OCI-LY3 (cell line): ENCODE measurements at regions not wholly inside any gene's neighbourhood (a gene's known extent, or its start where the extent isn't known, plus 50 kb on each side); places are given as distances from the start of the nearest gene placed in this dataset.

ENCODE experiments used
- H2AFZ ChIP-seq: fragments of 200-600, 300-600 bp; shearing (Covaris generic); 2 replicates; pipeline ENCODE4 v1.6.0; 2014; ENCODE audit warnings: antibody characterized with exemption, low read depth, low read length
- H3K27ac ChIP-seq: fragments of 200-600, 300-600 bp; sonication (generic); 2 replicates; pipeline ENCODE4 v1.5.1; 2014; ENCODE audit warnings: mild to moderate bottlenecking, low read length, moderate library complexity, mixed read lengths
- H3K27me3 ChIP-seq: fragments of 200-600, 300-600 bp; sonication (generic); 2 replicates; pipeline ENCODE4 v1.6.1; 2014; ENCODE audit warnings: low read depth, low read length, mixed read lengths
- H3K36me3 ChIP-seq: fragments of 200-600, 300-600 bp; sonication (generic); replicated peaks from 2 replicates; pipeline ENCODE3; 2014; ENCODE audit warnings: low read depth, low read length, mixed read lengths
- H3K4me1 ChIP-seq: fragments of 300-600, 200-600 bp; sonication (generic); 2 replicates; pipeline ENCODE4 v1.6.1; 2014; ENCODE audit warnings: low read length, mixed read lengths
- H3K4me2 ChIP-seq: fragments of 200-600, 300-600 bp; sonication (generic); 2 replicates; pipeline ENCODE4 v1.6.1; 2014; ENCODE audit warnings: low read length, mixed read lengths
- H3K4me3 ChIP-seq: fragments of 300-600, 200-600 bp; sonication (generic); 2 replicates; pipeline ENCODE4 v1.5.1; 2014; ENCODE audit warnings: antibody characterized with exemption, mild to moderate bottlenecking, low read length, moderate library complexity
- H3K79me2 ChIP-seq: fragments of 300-600, 200-600 bp; shearing (Covaris generic); 2 replicates; pipeline ENCODE4 v1.6.1; 2014; ENCODE audit warnings: mild to moderate bottlenecking, low read length, mixed read lengths
- H3K9ac ChIP-seq: fragments of 300-600, 200-600 bp; shearing (Covaris generic); 2 replicates; pipeline ENCODE4 v1.6.0; 2014; ENCODE audit warnings: mild to moderate bottlenecking, low read length, moderate library complexity
- H3K9me3 ChIP-seq: fragments of 200-600, 300-600 bp; shearing (Covaris generic); 2 replicates; pipeline ENCODE4 v1.6.1; 2014; ENCODE audit warnings: low read length, mixed read lengths; ENCODE audit not compliant: insufficient read depth
- H4K20me1 ChIP-seq: fragments of 200-600, 300-600 bp; sonication (generic); 2 replicates; pipeline ENCODE4 v1.6.1; 2016; ENCODE audit warnings: low read length, mixed read lengths; ENCODE audit not compliant: insufficient read depth
- CTCF ChIP-seq: fragments of 200-600, 300-600 bp; sonication (generic); IDR thresholded peaks from 2 replicates; pipeline ENCODE4 v1.5.1; 2014; ENCODE audit warnings: antibody characterized with exemption, low read length, low read depth
- EZH2phosphoT487 ChIP-seq: fragments of 200-600 bp; shearing (Covaris generic); IDR thresholded peaks from 2 replicates; pipeline ENCODE4 v1.6.1; 2018; ENCODE audit warnings: antibody characterized with exemption, mixed run types, low read depth

- Histone ChIP-seq H3K36me3 (no peaks in the 10 kb centered on the region), H3K27ac (no peak overlapping the region), H3K9ac (no peak overlapping the region), H3K4me1 (peaks cover 14% of the 10 kb centered on the region), H2AFZ (no peak overlapping the region), H3K9me3 (peaks cover 15% of the 10 kb centered on the region; the same call in 1 of the 2 replicates), H4K20me1 (no peaks in the 10 kb centered on the region), H3K27me3 (peaks cover 12% of the 10 kb centered on the region), H3K4me2 (no peak overlapping the region), H3K4me3 (no peak overlapping the region), H3K79me2 (no peaks in the 10 kb centered on the region)
- TF ChIP-seq CTCF (no peak), EZH2phosphoT487 (no peak)
Observed at GRCh38 chr6:53989504-53989903, 121.7 kb upstream of the MLIP start.

- H3K9me3 ChIP-seq: peaks cover 15% of the 10 kb centered on the region; the same call in 1 of the 2 replicates
- H2AFZ ChIP-seq: no peak overlapping the region
- no peak overlapping the region for H3K4me2 ChIP-seq
- TF ChIP-seq CTCF (no peak), EZH2phosphoT487 (no peak)
- H3K4me3 ChIP-seq: no peak overlapping the region
- H3K9ac ChIP-seq: no peak overlapping the region
- H3K36me3 ChIP-seq: no peaks in the 10 kb centered on the region
- no peaks in the 10 kb centered on the region for H4K20me1 ChIP-seq
- H3K79me2 ChIP-seq: no peaks in the 10 kb centered on the region
- no peak overlapping the region for H3K27ac ChIP-seq
- H3K4me1 ChIP-seq: peaks cover 9% of the 10 kb centered on the region
- H3K27me3 ChIP-seq: no peaks in the 10 kb centered on the region
Observed at GRCh38 chr6:53992522-53992921, 118.7 kb upstream of the MLIP start.

- Histone ChIP-seq H2AFZ (no peak overlapping the region), H3K4me1 (peaks cover 13% of the 10 kb centered on the region), H3K4me2 (no peak overlapping the region), H3K27me3 (no peaks in the 10 kb centered on the region), H3K27ac (no peak overlapping the region), H3K36me3 (no peaks in the 10 kb centered on the region), H3K9me3 (peaks cover 15% of the 10 kb centered on the region; the same call in 1 of the 2 replicates), H3K79me2 (no peaks in the 10 kb centered on the region), H3K9ac (no peak overlapping the region), H4K20me1 (no peaks in the 10 kb centered on the region), H3K4me3 (no peak overlapping the region)
- TF ChIP-seq CTCF: no peak
- no peak for TF ChIP-seq EZH2phosphoT487
Observed at GRCh38 chr6:53994201-53994600, 117.0 kb upstream of the MLIP start.

- H3K36me3 ChIP-seq: no peaks in the 10 kb centered on the region
- no peaks in the 10 kb centered on the region for H3K79me2 ChIP-seq
- H3K4me3 ChIP-seq: no peak overlapping the region
- no peak overlapping the region for H3K27ac ChIP-seq
- peaks cover 10% of the 10 kb centered on the region; the same call in 1 of the 2 replicates for H3K9me3 ChIP-seq
- TF ChIP-seq EZH2phosphoT487 (no peak), CTCF (no peak)
- H3K4me1 ChIP-seq: peaks cover 13% of the 10 kb centered on the region
- no peak overlapping the region for H3K4me2 ChIP-seq
- no peak overlapping the region for H3K9ac ChIP-seq
- H4K20me1 ChIP-seq: no peaks in the 10 kb centered on the region
- no peaks in the 10 kb centered on the region for H3K27me3 ChIP-seq
- H2AFZ ChIP-seq: no peak overlapping the region
Observed at GRCh38 chr6:53995935-53996334, 115.3 kb upstream of the MLIP start.
